ENCODE measurements at regions not wholly inside any gene's neighbourhood (a gene's known extent, or its start where the extent isn't known, plus 50 kb on each side); places are given as distances from the start of the nearest gene placed in this dataset.

- TF ChIP-seq CTCF (IDR thresholded peaks at IDR 0.05) (no peak), POLR2A (IDR thresholded peaks at IDR 0.05) (no peak)
These were observed 459.5 kb downstream of the OCA2 start for GRCh38 chr15:27639595-27639994.
